ENCODE measurements at regions not wholly inside any gene's neighbourhood (a gene's known extent, or its start where the extent isn't known, plus 50 kb on each side); places are given as distances from the start of the nearest gene placed in this dataset.

- H3K4me3 ChIP-seq: no peak overlapping the region
- no peaks in the 10 kb centered on the region for H3K27me3 ChIP-seq
- H3K27ac ChIP-seq: no peak overlapping the region
- TF ChIP-seq CTCF (IDR thresholded peaks at IDR 0.05) (no peak), EP300 (IDR thresholded peaks at IDR 0.05) (no peak), POLR2A (IDR thresholded peaks at IDR 0.05) (no peak)
- H3K9me3 ChIP-seq: peaks cover 0 to 11% (median 0%) of the 10 kb centered on the region in 4 donors
- H3K36me3 ChIP-seq: no peaks in the 10 kb centered on the region
- no peak for DNase-seq (ENCODE audit: low spot score in 2 of 2)
- H3K4me1 ChIP-seq: no peaks in the 10 kb centered on the region
- WGBS, 2 donors: 78 to 86% methylated on average over 1 of the region's 1 CpG
Observed at GRCh38 chr5:96093890-96094381, 132.3 kb upstream of the ELL2 start.

- DNase-seq (ENCODE audit: low spot score in 2 of 2): no peak
- Histone ChIP-seq H3K27me3 (no peaks in the 10 kb centered on the region), H3K9me3 (peaks cover 0 to 6% (median 0%) of the 10 kb centered on the region in 4 donors), H3K4me1 (no peaks in the 10 kb centered on the region), H3K36me3 (no peaks in the 10 kb centered on the region), H3K4me3 (no peak overlapping the region), H3K27ac (no peak overlapping the region)
- no peak for TF ChIP-seq POLR2A (IDR thresholded peaks at IDR 0.05)
- no peak for TF ChIP-seq EP300 (IDR thresholded peaks at IDR 0.05)
- TF ChIP-seq CTCF (IDR thresholded peaks at IDR 0.05): no peak
- WGBS, 2 donors: 92 to 93% methylated on average over 3 of the region's 3 CpGs
Observed at GRCh38 chr5:96093340-96093739, 131.7 kb upstream of the ELL2 start.

- no peaks in the 10 kb centered on the region for H3K9me3 ChIP-seq
- H3K36me3 ChIP-seq: no peaks in the 10 kb centered on the region
- TF ChIP-seq EP300 (IDR thresholded peaks at IDR 0.05) (no peak), POLR2A (IDR thresholded peaks at IDR 0.05) (no peak), CTCF (IDR thresholded peaks at IDR 0.05) (no peak)
- no peak overlapping the region for H3K4me3 ChIP-seq
- no peak overlapping the region for H3K27ac ChIP-seq
- no peak for DNase-seq (ENCODE audit: low spot score in 2 of 2)
- WGBS, 2 donors: 92 to 93% methylated on average over 1 of the region's 1 CpG
- H3K27me3 ChIP-seq: no peaks in the 10 kb centered on the region
- no peaks in the 10 kb centered on the region for H3K4me1 ChIP-seq
Observed at GRCh38 chr5:96091874-96092273, 130.2 kb upstream of the ELL2 start.

GRCh38 chr5:96090215-96090614, 128.6 kb upstream of the ELL2 start:
- Histone ChIP-seq H3K4me3 (no peak overlapping the region), H3K27me3 (no peaks in the 10 kb centered on the region), H3K36me3 (no peaks in the 10 kb centered on the region), H3K9me3 (no peaks in the 10 kb centered on the region), H3K4me1 (no peaks in the 10 kb centered on the region), H3K27ac (no peak overlapping the region)
- TF ChIP-seq EP300 (IDR thresholded peaks at IDR 0.05) (no peak), POLR2A (IDR thresholded peaks at IDR 0.05) (no peak), CTCF (IDR thresholded peaks at IDR 0.05) (no peak)
- 71% methylated on average over 1 of the region's 1 CpG for WGBS, 2 donors
- no peak for DNase-seq (ENCODE audit: low spot score in 2 of 2)

- Histone ChIP-seq H3K27me3 (no peaks in the 10 kb centered on the region), H3K36me3 (no peaks in the 10 kb centered on the region), H3K4me3 (no peak overlapping the region), H3K9me3 (no peaks in the 10 kb centered on the region), H3K27ac (no peak overlapping the region), H3K4me1 (no peaks in the 10 kb centered on the region)
- no peak for DNase-seq (ENCODE audit: low spot score in 2 of 2)
- TF ChIP-seq EP300 (IDR thresholded peaks at IDR 0.05): no peak
- 72 to 90% methylated on average over 4 of the region's 4 CpGs for WGBS, 2 donors
Observed at GRCh38 chr5:96088706-96089498, 127.3 kb upstream of the ELL2 start.

All from tibial nerve (tissue), 4 donors.